Gastroesophageal sphincter (tissue), 3 donors: ENCODE measurements at regions not wholly inside any gene's neighbourhood (a gene's known extent, or its start where the extent isn't known, plus 50 kb on each side); places are given as distances from the start of the nearest gene placed in this dataset.

Experiments used
- EP300 ChIP-seq: sonication (generic); formaldehyde crosslinking; IDR thresholded peaks from one replicate; pipeline ENCODE4 v1.6.1; 2017; ENCODE audit warnings: antibody characterized with exemption, mild to moderate bottlenecking
- POLR2A ChIP-seq, 2 donors: fragments of 450-650 bp; IDR thresholded peaks; one replicate each; pipeline ENCODE4 v1.6.1; 2017; ENCODE audit warnings: antibody characterized with exemption in 2 of 2, mild to moderate bottlenecking in 2 of 2, moderate library complexity in 1 of 2
- POLR2AphosphoS5 ChIP-seq: sonication (generic); formaldehyde crosslinking; IDR thresholded peaks from one replicate; pipeline ENCODE4 v1.6.1; 2017; ENCODE audit warnings: antibody characterized with exemption
- TF ChIP-seq, protein P1 (sequence below), 4 experiments: fragments of 200-600 bp in 2 of 4; fragments of 450-650 bp in 2 of 4; sonication (generic) in 1 of 4; IDR thresholded peaks; one replicate each; pipeline ENCODE4 v1.5.1; 2017 to 2019; ENCODE audit warnings: antibody characterized with exemption in 4 of 4, mild to moderate bottlenecking in 2 of 4, moderate library complexity in 2 of 4

DNA sequence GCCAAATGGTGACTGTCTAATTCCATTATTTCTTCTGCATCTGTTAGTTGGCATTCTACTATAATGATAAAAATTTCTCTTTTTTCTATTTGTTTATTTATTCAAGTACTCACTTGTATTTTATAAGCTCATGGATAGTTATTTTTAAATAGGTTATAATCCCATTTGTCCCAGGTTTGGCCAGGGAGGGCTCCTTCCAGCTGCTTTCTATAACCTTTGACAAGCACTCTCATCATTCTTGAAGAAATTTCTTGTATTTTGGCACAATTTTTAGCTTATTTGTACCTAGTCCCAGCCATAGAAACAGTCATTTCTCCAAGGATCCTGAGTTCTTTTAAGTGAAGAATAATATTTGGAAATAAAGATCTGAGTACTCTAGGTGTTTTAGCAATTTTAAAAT, 1038.6 kb upstream of the AGA start:
- TF ChIP-seq, protein P1, sequence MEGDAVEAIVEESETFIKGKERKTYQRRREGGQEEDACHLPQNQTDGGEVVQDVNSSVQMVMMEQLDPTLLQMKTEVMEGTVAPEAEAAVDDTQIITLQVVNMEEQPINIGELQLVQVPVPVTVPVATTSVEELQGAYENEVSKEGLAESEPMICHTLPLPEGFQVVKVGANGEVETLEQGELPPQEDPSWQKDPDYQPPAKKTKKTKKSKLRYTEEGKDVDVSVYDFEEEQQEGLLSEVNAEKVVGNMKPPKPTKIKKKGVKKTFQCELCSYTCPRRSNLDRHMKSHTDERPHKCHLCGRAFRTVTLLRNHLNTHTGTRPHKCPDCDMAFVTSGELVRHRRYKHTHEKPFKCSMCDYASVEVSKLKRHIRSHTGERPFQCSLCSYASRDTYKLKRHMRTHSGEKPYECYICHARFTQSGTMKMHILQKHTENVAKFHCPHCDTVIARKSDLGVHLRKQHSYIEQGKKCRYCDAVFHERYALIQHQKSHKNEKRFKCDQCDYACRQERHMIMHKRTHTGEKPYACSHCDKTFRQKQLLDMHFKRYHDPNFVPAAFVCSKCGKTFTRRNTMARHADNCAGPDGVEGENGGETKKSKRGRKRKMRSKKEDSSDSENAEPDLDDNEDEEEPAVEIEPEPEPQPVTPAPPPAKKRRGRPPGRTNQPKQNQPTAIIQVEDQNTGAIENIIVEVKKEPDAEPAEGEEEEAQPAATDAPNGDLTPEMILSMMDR (IDR thresholded peaks at IDR 0.05), result no peak
- no peak for TF ChIP-seq EP300
- no peak for TF ChIP-seq POLR2AphosphoS5
- TF ChIP-seq POLR2A (IDR thresholded peaks at IDR 0.05), result no peak
